Keratinocyte (primary cell): ENCODE measurements at regions not wholly inside any gene's neighbourhood (a gene's known extent, or its start where the extent isn't known, plus 50 kb on each side); places are given as distances from the start of the nearest gene placed in this dataset.

ENCODE experiments used
- DNase-seq: peaks from one replicate; pipeline ENCODE4 v3.0.0-alpha.2; 2011; ENCODE audit warnings: low read depth, missing footprints, low spot score
- FAIRE-seq: peaks from 2 replicates; lab custom pipeline; 2011; peaks lifted over from hg19 to GRCh38; lab: Jason Lieb, UNC
- H2AFZ ChIP-seq: 2 replicates; pipeline ENCODE4 v1.6.0; 2012; ENCODE audit warnings: low read length, control low read depth, inconsistent platforms; ENCODE audit not compliant: control insufficient read depth
- H3K27ac ChIP-seq: 2 replicates; pipeline ENCODE4 v1.5.1; 2011; ENCODE audit warnings: low read length; ENCODE audit not compliant: control insufficient read depth, insufficient read depth
- H3K27me3 ChIP-seq: 3 replicates; pipeline ENCODE4 v1.6.0; 2011; ENCODE audit warnings: low read length; ENCODE audit not compliant: control insufficient read depth, insufficient read depth; ENCODE audit errors: extremely low read depth
- H3K36me3 ChIP-seq, 2 experiments: 2 replicates in 1 of 2; 3 replicates in 1 of 2; pipeline ENCODE4 v1.5.1; 2011; ENCODE audit warnings: low read length in 2 of 2, mild to moderate bottlenecking in 1 of 2; ENCODE audit not compliant: control insufficient read depth in 2 of 2, insufficient read depth in 2 of 2; ENCODE audit errors: extremely low read depth in 1 of 2
- H3K4me1 ChIP-seq: 3 replicates; pipeline ENCODE4 v1.5.1; 2011; ENCODE audit warnings: low read length; ENCODE audit not compliant: control insufficient read depth, insufficient read depth; ENCODE audit errors: extremely low read depth
- H3K4me2 ChIP-seq: 3 replicates; pipeline ENCODE4 v1.6.0; 2011; ENCODE audit warnings: low read depth, low read length; ENCODE audit not compliant: control insufficient read depth, insufficient read depth; ENCODE audit errors: extremely low read depth
- H3K4me3 ChIP-seq, 3 experiments: fragments of 200-600 bp in 1 of 3; sonication (generic) in 1 of 3; 2 replicates in 2 of 3; 3 replicates in 1 of 3; pipeline ENCODE4 v1.5.1; 2011 to 2016; ENCODE audit warnings: low read length in 3 of 3, mild to moderate bottlenecking in 3 of 3, control low read depth in 2 of 3, inconsistent platforms in 1 of 3, low read depth in 1 of 3, mixed read lengths in 1 of 3, mixed run types in 1 of 3, moderate library complexity in 1 of 3; ENCODE audit not compliant: control insufficient read depth in 2 of 3, insufficient read depth in 2 of 3; ENCODE audit errors: extremely low read depth in 1 of 3
- H3K79me2 ChIP-seq: 2 replicates; pipeline ENCODE4 v1.6.0; 2012; ENCODE audit warnings: low read length; ENCODE audit not compliant: control insufficient read depth, insufficient read depth
- H3K9ac ChIP-seq: 3 replicates; pipeline ENCODE4 v1.6.0; 2011; ENCODE audit warnings: low read length; ENCODE audit not compliant: control insufficient read depth, insufficient read depth; ENCODE audit errors: extremely low read depth
- H3K9me1 ChIP-seq: 3 replicates; pipeline ENCODE4 v1.6.0; 2011; ENCODE audit warnings: low read length; ENCODE audit not compliant: control insufficient read depth, insufficient read depth; ENCODE audit errors: extremely low read depth
- H3K9me3 ChIP-seq: 2 replicates; pipeline ENCODE4 v1.5.1; 2012; ENCODE audit warnings: low read depth, low read length; ENCODE audit not compliant: control insufficient read depth
- H4K20me1 ChIP-seq: 3 replicates; pipeline ENCODE4 v1.6.0; 2011; ENCODE audit warnings: low read length; ENCODE audit not compliant: control insufficient read depth, insufficient read depth; ENCODE audit errors: extremely low read depth
- CTCF ChIP-seq, 3 experiments: IDR thresholded peaks in 1 of 3; conservative IDR thresholded peaks in 1 of 3; optimal IDR thresholded peaks in 1 of 3; 2 replicates in 2 of 3; 3 replicates in 1 of 3; pipeline versions ENCODE3 to v1.5.1; 2011; ENCODE audit warnings: low read length in 3 of 3, mild to moderate bottlenecking in 3 of 3, moderate library complexity in 2 of 3, control low read depth in 1 of 3, inconsistent platforms in 1 of 3; ENCODE audit not compliant: insufficient read depth in 2 of 3; ENCODE audit errors: extremely low read depth in 1 of 3
- EZH2 ChIP-seq: IDR thresholded peaks from one replicate; pipeline ENCODE4 v1.6.1; 2012; ENCODE audit warnings: inconsistent platforms, mild to moderate bottlenecking, low read length, moderate library complexity
- dilution Hi-C: fragments of 300-500 bp; cut with MboI; formaldehyde crosslinking; loops from one replicate; pipeline ENCODE4 v1.7.0; 2020; ENCODE audit warnings: low sequenced_read_pairs; ENCODE audit not compliant: extremely low pct_ligation_motif_present

- TF ChIP-seq CTCF (optimal IDR thresholded peaks at IDR 0.05 in 1 of 3, IDR thresholded peaks at IDR 0.05 in 1 of 3, conservative IDR thresholded peaks at IDR 0.05 in 1 of 3; ENCODE audit: extremely low read depth in 1 of 3, insufficient read depth in 2 of 3, low read length in 3 of 3) (no peak), EZH2 (no peak)
- H3K9me1 ChIP-seq = no peaks in the 10 kb centered on the region
- no peaks in the 10 kb centered on the region for H3K79me2 ChIP-seq
- no peak overlapping the region for H3K4me3 ChIP-seq
- H3K36me3 ChIP-seq = no peaks in the 10 kb centered on the region
- FAIRE-seq (no peak), DNase-seq (no peak)
- H2AFZ ChIP-seq = no peak overlapping the region
- H3K4me2 ChIP-seq = no peak overlapping the region
- H3K27ac ChIP-seq = no peak overlapping the region
- H3K9ac ChIP-seq = no peak overlapping the region
- H3K9me3 ChIP-seq = no peaks in the 10 kb centered on the region
- no peaks in the 10 kb centered on the region for H4K20me1 ChIP-seq
- dilution Hi-C loops = no loop called here
- no peaks in the 10 kb centered on the region for H3K27me3 ChIP-seq
- no peaks in the 10 kb centered on the region for H3K4me1 ChIP-seq
These were observed 341.1 kb downstream of the SFMBT2 start for GRCh38 chr10:7069706-7070105.

- dilution Hi-C loops = no loop called here
- no peaks in the 10 kb centered on the region for H3K9me1 ChIP-seq
- TF ChIP-seq CTCF (optimal IDR thresholded peaks at IDR 0.05 in 1 of 3, IDR thresholded peaks at IDR 0.05 in 1 of 3, conservative IDR thresholded peaks at IDR 0.05 in 1 of 3; ENCODE audit: extremely low read depth in 1 of 3, insufficient read depth in 2 of 3, low read length in 3 of 3) (no peak), EZH2 (no peak)
These were observed 354.6 kb downstream of the SFMBT2 start for GRCh38 chr10:7056216-7056615.

More at GRCh38 chr10:7056216-7056615, 354.6 kb downstream of the SFMBT2 start:
- Histone ChIP-seq H3K4me3 (no peak overlapping the region), H3K27ac (no peak overlapping the region), H4K20me1 (no peaks in the 10 kb centered on the region), H3K9ac (no peak overlapping the region), H3K27me3 (no peaks in the 10 kb centered on the region), H2AFZ (no peak overlapping the region), H3K36me3 (no peaks in the 10 kb centered on the region), H3K4me2 (no peak overlapping the region), H3K4me1 (no peaks in the 10 kb centered on the region), H3K9me3 (no peaks in the 10 kb centered on the region), H3K79me2 (no peaks in the 10 kb centered on the region)
- no peak for DNase-seq
- no peak for FAIRE-seq
